Ishikawa (cell line): ENCODE measurements at regions not wholly inside any gene's neighbourhood (a gene's known extent, or its start where the extent isn't known, plus 50 kb on each side); places are given as distances from the start of the nearest gene placed in this dataset.

Experiments
- CEBPB ChIP-seq: IDR thresholded peaks from 2 replicates; pipeline ENCODE4 v1.6.1; 2012
- CREB1 ChIP-seq: IDR thresholded peaks from 2 replicates; pipeline ENCODE4 v1.6.1; 2012; ENCODE audit warnings: low read depth
- EGR1 ChIP-seq: IDR thresholded peaks from 2 replicates; pipeline ENCODE4 v1.6.1; 2012
- EP300 ChIP-seq: IDR thresholded peaks from 2 replicates; pipeline ENCODE4 v1.6.1; 2012; ENCODE audit warnings: borderline replicate concordance
- FOXM1 ChIP-seq: IDR thresholded peaks from 2 replicates; pipeline ENCODE4 v1.6.1; 2012; ENCODE audit warnings: low read depth, borderline replicate concordance
- NFIC ChIP-seq: IDR thresholded peaks from 2 replicates; pipeline ENCODE4 v1.6.1; 2012
- RAD21 ChIP-seq: IDR thresholded peaks from 2 replicates; pipeline ENCODE4 v1.6.1; 2012; ENCODE audit warnings: low read depth
- TAF1 ChIP-seq: IDR thresholded peaks from 2 replicates; pipeline ENCODE4 v1.6.1; 2012; ENCODE audit warnings: low read depth, mild to moderate bottlenecking
- USF1 ChIP-seq: IDR thresholded peaks from 2 replicates; pipeline ENCODE4 v1.6.1; 2012
- YY1 ChIP-seq: IDR thresholded peaks from 2 replicates; pipeline ENCODE4 v1.6.1; 2012; ENCODE audit warnings: low read depth
- TF ChIP-seq, protein P1 (sequence below): IDR thresholded peaks from 2 replicates; pipeline ENCODE4 v1.6.1; 2012

GRCh38 chr11:33434294-33434693 lies 177.1 kb downstream of the HIPK3 start:
- no peak for TF ChIP-seq CEBPB
- no peak for TF ChIP-seq EP300
- TF ChIP-seq YY1: no peak
- TF ChIP-seq NFIC: no peak
- TF ChIP-seq, protein P1, sequence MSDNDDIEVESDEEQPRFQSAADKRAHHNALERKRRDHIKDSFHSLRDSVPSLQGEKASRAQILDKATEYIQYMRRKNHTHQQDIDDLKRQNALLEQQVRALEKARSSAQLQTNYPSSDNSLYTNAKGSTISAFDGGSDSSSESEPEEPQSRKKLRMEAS: no peak
- no peak for TF ChIP-seq TAF1
- no peak for TF ChIP-seq USF1
- no peak for TF ChIP-seq CREB1
- TF ChIP-seq FOXM1: no peak
- no peak for TF ChIP-seq EGR1
- TF ChIP-seq RAD21: no peak
